CD14-positive monocyte (primary cell): ENCODE measurements at regions not wholly inside any gene's neighbourhood (a gene's known extent, or its start where the extent isn't known, plus 50 kb on each side); places are given as distances from the start of the nearest gene placed in this dataset.

Source experiments
- DNase-seq, 3 donors: peaks; one replicate each; pipeline ENCODE4 v3.0.0-alpha.2; 2011 to 2022
- H2AFZ ChIP-seq: 2 replicates; pipeline ENCODE4 v1.6.0; 2012; ENCODE audit warnings: mild to moderate bottlenecking, low read depth, low read length, inconsistent platforms; ENCODE audit not compliant: insufficient read depth, poor library complexity, severe bottlenecking
- H3K27ac ChIP-seq, 2 donors: 1 replicate in 1 of 2; 2 replicates in 1 of 2; pipeline ENCODE4 v1.5.1; 2012 to 2013; ENCODE audit warnings: low read length in 2 of 2, control low read depth in 1 of 2, inconsistent platforms in 1 of 2, low read depth in 1 of 2, mild to moderate bottlenecking in 1 of 2
- H3K27me3 ChIP-seq, 2 donors: one replicate each; pipeline versions ENCODE4 v1.6.0 to v1.6.1; 2011 to 2013; ENCODE audit warnings: low read length in 2 of 2; ENCODE audit not compliant: control insufficient read depth in 2 of 2, insufficient read depth in 2 of 2
- H3K36me3 ChIP-seq, 2 donors: replicated peaks in 1 of 2; 1 replicate in 1 of 2; 2 replicates in 1 of 2; pipeline versions ENCODE4 v1.5.1 to v1.6.1; 2012 to 2013; ENCODE audit warnings: low read length in 2 of 2, control low read depth in 1 of 2, inconsistent platforms in 1 of 2, mild to moderate bottlenecking in 1 of 2; ENCODE audit not compliant: insufficient read depth in 2 of 2, control insufficient read depth in 1 of 2
- H3K4me1 ChIP-seq, 2 donors: 1 replicate in 1 of 2; 2 replicates in 1 of 2; pipeline versions ENCODE4 v1.5.1 to v1.6.1; 2012 to 2013; ENCODE audit warnings: low read length in 2 of 2, control low read depth in 1 of 2, inconsistent platforms in 1 of 2, mild to moderate bottlenecking in 1 of 2, moderate library complexity in 1 of 2; ENCODE audit not compliant: insufficient read depth in 2 of 2, control insufficient read depth in 1 of 2
- H3K4me2 ChIP-seq: replicated peaks from 2 replicates; pipeline ENCODE3; 2012; ENCODE audit warnings: low read length, moderate library complexity, mild to moderate bottlenecking; ENCODE audit not compliant: poor library complexity, severe bottlenecking; ENCODE audit errors: extremely low read depth
- H3K4me3 ChIP-seq, 3 experiments: fragments of 200-600 bp in 1 of 3; sonication (generic) in 1 of 3; replicated peaks in 1 of 3; 1 replicate in 2 of 3; 2 replicates in 1 of 3; pipeline ENCODE4 v1.5.1; 2011 to 2013; ENCODE audit warnings: low read length in 3 of 3, mild to moderate bottlenecking in 3 of 3, control low read depth in 2 of 3, low read depth in 2 of 3, inconsistent platforms in 1 of 3, moderate library complexity in 1 of 3
- H3K79me2 ChIP-seq: 2 replicates; pipeline ENCODE4 v1.6.0; 2012; ENCODE audit warnings: mild to moderate bottlenecking, control low read depth, inconsistent platforms, low read length, moderate library complexity; ENCODE audit not compliant: insufficient read depth
- H3K9ac ChIP-seq: 2 replicates; pipeline ENCODE4 v1.6.0; 2017; ENCODE audit warnings: low read length, mild to moderate bottlenecking; ENCODE audit not compliant: insufficient read depth, poor library complexity, severe bottlenecking
- H3K9me3 ChIP-seq, 2 donors: replicated peaks in 1 of 2; 1 replicate in 1 of 2; 2 replicates in 1 of 2; pipeline versions ENCODE4 v1.5.1 to v1.6.1; 2012 to 2013; ENCODE audit warnings: low read length in 2 of 2, control low read depth in 1 of 2; ENCODE audit not compliant: control insufficient read depth in 1 of 2, insufficient read depth in 1 of 2
- H4K20me1 ChIP-seq: 2 replicates; pipeline ENCODE4 v1.6.0; 2012; ENCODE audit warnings: mild to moderate bottlenecking, low read length, control low read depth, moderate library complexity; ENCODE audit not compliant: insufficient read depth
- H3K27ac Mint-ChIP-seq, 7 donors: one replicate each; pipeline ENCODE4 v1.8.0; 2020; ENCODE audit warnings: mild to moderate bottlenecking in 7 of 7, mixed read lengths in 7 of 7, moderate library complexity in 6 of 7, inconsistent platforms in 2 of 7
- H3K27me3 Mint-ChIP-seq, 3 donors: one replicate each; pipeline ENCODE4 v1.8.0; 2021 to 2022; ENCODE audit warnings: low read depth in 3 of 3, mild to moderate bottlenecking in 3 of 3, mixed read lengths in 3 of 3, moderate library complexity in 3 of 3, inconsistent platforms in 1 of 3
- H3K36me3 Mint-ChIP-seq, 2 donors: one replicate each; pipeline ENCODE4 v1.8.0; 2020; ENCODE audit warnings: mixed read lengths in 2 of 2, inconsistent platforms in 1 of 2, mild to moderate bottlenecking in 1 of 2
- H3K4me1 Mint-ChIP-seq: one replicate; pipeline ENCODE4 v1.8.0; 2020; ENCODE audit warnings: mild to moderate bottlenecking, mixed read lengths
- H3K4me3 Mint-ChIP-seq, 2 donors: one replicate each; pipeline ENCODE4 v1.8.0; 2020; ENCODE audit warnings: mild to moderate bottlenecking in 2 of 2, mixed read lengths in 2 of 2, moderate library complexity in 1 of 2
- H3K9me3 Mint-ChIP-seq, 7 donors: one replicate each; pipeline ENCODE4 v1.8.0; 2020 to 2022; ENCODE audit warnings: mixed read lengths in 7 of 7, mild to moderate bottlenecking in 6 of 7, moderate library complexity in 6 of 7, inconsistent platforms in 2 of 7
- CTCF ChIP-seq: fragments of 200-600 bp; IDR thresholded peaks from one replicate; pipeline ENCODE4 v1.8.0; 2022; ENCODE audit warnings: antibody characterized with exemption, mild to moderate bottlenecking
- WGBS: methylation state at CpG from one replicate; pipeline ENCODE4 v1.1.5; 2013; ENCODE audit warnings: missing lambda C conversion rate; ENCODE audit not compliant: insufficient coverage; 5-methylcytosine and 5-hydroxymethylcytosine counted together
- intact Hi-C, 2 donors: fragments of 100-400 bp; cut with micrococcal nuclease; formaldehyde crosslinking; loops; one replicate each; pipeline versions ENCODE4 v1.15.0 to v1.15.1; 2023

GRCh38 chr2:16071039-16071864 is 130.9 kb downstream of the MYCN start:
- 100% methylated on average over 2 of the region's 14 CpGs for WGBS
- no peaks in the 10 kb centered on the region for H3K36me3 Mint-ChIP-seq
- intact Hi-C loops = no loop called here

GRCh38 chr2:16070648-16070971 is 130.3 kb downstream of the MYCN start:
- Mint-ChIP-seq H3K4me3 (no peak overlapping the region), H3K27me3 (peaks cover 0 to 7% (median 3%) of the 10 kb centered on the region in 3 donors), H3K36me3 (no peaks in the 10 kb centered on the region), H3K4me1 (no peaks in the 10 kb centered on the region), H3K27ac (no peak overlapping the region), H3K9me3 (peaks cover 0 to 5% (median 0%) of the 10 kb centered on the region in 7 donors)
- Histone ChIP-seq H3K79me2 (no peaks in the 10 kb centered on the region), H3K4me1 (no peaks in the 10 kb centered on the region), H4K20me1 (no peaks in the 10 kb centered on the region), H3K27me3 (no peaks in the 10 kb centered on the region), H3K36me3 (no peaks in the 10 kb centered on the region), H3K27ac (no peak overlapping the region), H3K4me3 (no peak overlapping the region), H3K9ac (no peak overlapping the region), H2AFZ (no peak overlapping the region), H3K9me3 (no peaks in the 10 kb centered on the region), H3K4me2 (no peak overlapping the region)
- TF ChIP-seq CTCF = no peak
- DNase-seq = no peak
- 96% methylated on average over 6 of the region's 6 CpGs for WGBS
- intact Hi-C loops = no loop called here

More at GRCh38 chr2:16071039-16071864, 130.9 kb downstream of the MYCN start:
- no peak overlapping the region for H2AFZ ChIP-seq
- no peak for TF ChIP-seq CTCF
- peaks cover 0 to 5% (median 0%) of the 10 kb centered on the region in 7 donors for H3K9me3 Mint-ChIP-seq
- H3K27me3 Mint-ChIP-seq = peaks cover 0 to 7% (median 3%) of the 10 kb centered on the region in 3 donors
- H3K4me1 Mint-ChIP-seq = no peaks in the 10 kb centered on the region
- no peak overlapping the region for H3K27ac ChIP-seq
- no peaks in the 10 kb centered on the region for H3K9me3 ChIP-seq
- H3K79me2 ChIP-seq = no peaks in the 10 kb centered on the region
- DNase-seq = no peak
- H3K27me3 ChIP-seq = no peaks in the 10 kb centered on the region
- H3K4me2 ChIP-seq = no peak overlapping the region
- H3K4me3 Mint-ChIP-seq = no peak overlapping the region
- H3K4me1 ChIP-seq = no peaks in the 10 kb centered on the region
- no peak overlapping the region for H3K9ac ChIP-seq
- H3K4me3 ChIP-seq = no peak overlapping the region
- no peaks in the 10 kb centered on the region for H4K20me1 ChIP-seq
- H3K27ac Mint-ChIP-seq = no peak overlapping the region
- no peaks in the 10 kb centered on the region for H3K36me3 ChIP-seq
